Kidney tubule cell (primary cell): ENCODE measurements at regions not wholly inside any gene's neighbourhood (a gene's known extent, or its start where the extent isn't known, plus 50 kb on each side); places are given as distances from the start of the nearest gene placed in this dataset.

Experiments
- DNase-seq: peaks from one replicate; pipeline ENCODE4 v3.0.0-alpha.2; 2018; ENCODE audit warnings: low spot score

GRCh38 chr9:14560194-14560593, 133.0 kb downstream of the ZDHHC21 start:
- no peak for DNase-seq

- DNase-seq = no peak
These were observed 138.3 kb downstream of the ZDHHC21 start for GRCh38 chr9:14554886-14555285.

GRCh38 chr9:14547245-14548060, 145.8 kb downstream of the ZDHHC21 start:
- no peak for DNase-seq

GRCh38 chr9:14546693-14547092, 146.5 kb downstream of the ZDHHC21 start:
- no peak for DNase-seq

GRCh38 chr9:14542071-14542470, 151.2 kb downstream of the ZDHHC21 start:
- DNase-seq = no peak

GRCh38 chr9:14538526-14538925, 154.7 kb downstream of the ZDHHC21 start:
- no peak for DNase-seq

GRCh38 chr9:14535161-14535955, 157.9 kb downstream of the ZDHHC21 start:
- no peak for DNase-seq

- DNase-seq = no peak
These were observed 159.2 kb downstream of the ZDHHC21 start for GRCh38 chr9:14533867-14534640.

- peak; percentile 34 for DNase-seq
These were observed 160.6 kb downstream of the ZDHHC21 start for GRCh38 chr9:14532456-14533115.

GRCh38 chr9:14531341-14532269, 161.6 kb downstream of the ZDHHC21 start:
- DNase-seq = no peak

GRCh38 chr9:14530841-14531240, 162.4 kb downstream of the ZDHHC21 start:
- no peak for DNase-seq

GRCh38 chr9:14530366-14530765, 162.9 kb downstream of the ZDHHC21 start:
- no peak for DNase-seq

GRCh38 chr9:14529629-14530028, 163.6 kb downstream of the ZDHHC21 start:
- no peak for DNase-seq

- DNase-seq = no peak
These were observed 164.2 kb downstream of the ZDHHC21 start for GRCh38 chr9:14529054-14529453.

- DNase-seq = no peak
These were observed 166.7 kb downstream of the ZDHHC21 start for GRCh38 chr9:14526504-14526903.

GRCh38 chr9:14525856-14526255, 167.4 kb downstream of the ZDHHC21 start:
- no peak for DNase-seq

- DNase-seq = no peak
These were observed 168.2 kb downstream of the ZDHHC21 start for GRCh38 chr9:14524873-14525515.

GRCh38 chr9:14523545-14523944, 169.7 kb downstream of the ZDHHC21 start:
- DNase-seq = no peak

GRCh38 chr9:14522627-14523379, 170.4 kb downstream of the ZDHHC21 start:
- no peak for DNase-seq

- DNase-seq = no peak
These were observed 172.9 kb downstream of the ZDHHC21 start for GRCh38 chr9:14520341-14520740.
